ENCODE measurements at regions not wholly inside any gene's neighbourhood (a gene's known extent, or its start where the extent isn't known, plus 50 kb on each side); places are given as distances from the start of the nearest gene placed in this dataset.

DNA sequence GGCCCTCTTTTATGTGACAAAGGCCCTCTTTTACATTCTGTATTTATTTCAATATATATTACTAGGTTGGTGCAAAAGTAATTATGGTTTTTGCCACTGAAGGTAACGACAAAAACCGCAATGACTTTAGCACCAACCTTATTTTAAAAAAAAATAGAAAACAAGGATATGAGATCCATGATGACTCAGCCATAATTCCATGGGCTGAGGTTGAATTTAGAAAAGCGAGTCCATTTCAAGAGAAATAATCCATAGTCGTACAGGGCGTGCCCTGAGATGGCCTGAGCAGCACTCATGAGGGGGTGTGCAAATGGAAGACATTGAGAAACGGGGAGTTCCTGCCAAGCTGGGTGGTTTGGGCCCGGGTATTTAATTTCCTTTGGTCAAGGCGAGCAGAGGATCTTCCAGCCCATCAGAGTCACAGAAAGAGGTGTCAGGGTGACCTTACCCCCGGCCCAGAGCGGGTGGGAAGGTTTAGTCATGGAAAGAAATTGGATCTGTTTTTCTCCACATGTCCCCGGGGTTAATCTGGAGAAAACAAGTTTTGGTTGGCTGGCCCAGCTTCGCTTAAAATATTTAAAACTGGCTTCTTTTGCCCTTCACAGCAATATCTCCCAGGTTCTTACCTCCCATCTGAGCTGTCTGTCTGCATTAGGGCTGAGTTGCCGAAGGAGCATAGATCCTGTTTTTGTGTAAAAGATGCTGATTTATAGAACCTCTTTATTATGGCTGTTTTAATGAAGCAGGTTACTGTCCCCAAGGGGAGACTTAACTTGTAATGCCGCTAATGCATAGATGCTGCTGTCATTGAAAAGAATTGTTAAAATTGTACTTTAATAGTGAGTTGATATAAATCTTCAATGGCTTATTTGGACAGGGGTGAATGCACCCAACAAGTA lies 255.6 kb downstream of the PREX1 start:
- no peaks in the 10 kb centered on the region for H3K36me3 Mint-ChIP-seq (ENCODE audit: low read depth)
- H3K9me3 Mint-ChIP-seq = no peaks in the 10 kb centered on the region
- no peak overlapping the region for H3K4me3 Mint-ChIP-seq
- ATAC-seq (replicated peaks) = no peak
- no peaks in the 10 kb centered on the region for H3K4me1 Mint-ChIP-seq
- no peak overlapping the region for H3K27ac Mint-ChIP-seq
- peaks cover 6% of the 10 kb centered on the region for H3K27me3 Mint-ChIP-seq

DNA sequence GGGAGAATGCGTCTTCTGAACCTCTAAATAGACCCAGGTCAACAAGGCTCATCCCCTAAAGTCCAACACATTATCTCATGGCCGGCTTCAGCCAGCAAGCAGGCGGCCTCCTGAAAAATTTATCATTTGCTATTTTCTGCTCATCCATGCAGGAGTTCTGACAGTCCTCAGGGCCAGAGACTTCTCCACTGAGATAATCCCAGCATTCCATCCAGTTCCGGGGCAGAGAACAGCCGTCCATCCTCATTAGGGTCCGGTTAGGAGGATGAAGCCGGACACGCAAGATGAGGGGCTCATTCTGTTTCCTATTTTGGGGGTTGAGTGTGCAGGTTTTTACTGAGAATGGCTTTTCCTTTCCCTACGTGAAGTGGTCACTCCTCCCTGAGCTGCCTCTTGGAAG lies 258.1 kb downstream of the PREX1 start:
- Mint-ChIP-seq H3K27ac (no peak overlapping the region), H3K9me3 (no peaks in the 10 kb centered on the region), H3K4me3 (no peak overlapping the region), H3K27me3 (peaks cover 9% of the 10 kb centered on the region), H3K4me1 (no peaks in the 10 kb centered on the region), H3K36me3 (ENCODE audit: low read depth) (no peaks in the 10 kb centered on the region)
- no peak for ATAC-seq (replicated peaks)

DNA sequence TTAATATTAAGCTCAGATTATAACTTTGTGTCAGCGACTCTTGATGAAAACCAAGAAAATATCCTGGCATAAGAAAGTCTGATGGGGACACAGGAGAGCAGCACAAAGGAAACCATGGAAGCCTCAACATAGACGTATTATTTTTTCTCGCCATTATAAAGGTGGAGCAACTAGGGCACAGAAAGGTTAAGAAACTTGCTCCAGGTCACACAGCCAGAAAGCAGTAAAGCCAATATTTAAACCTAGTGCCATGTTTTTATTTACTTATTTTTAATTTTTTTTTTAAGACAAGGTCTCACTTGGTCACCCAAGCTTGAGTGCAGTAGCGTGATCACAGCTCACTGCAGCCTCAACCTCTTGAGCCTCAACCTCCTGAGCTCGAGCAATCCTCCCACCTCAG lies 259.3 kb downstream of the PREX1 start:
- H3K36me3 Mint-ChIP-seq (ENCODE audit: low read depth) = no peaks in the 10 kb centered on the region
- no peak overlapping the region for H3K27ac Mint-ChIP-seq
- no peaks in the 10 kb centered on the region for H3K4me1 Mint-ChIP-seq

DNA sequence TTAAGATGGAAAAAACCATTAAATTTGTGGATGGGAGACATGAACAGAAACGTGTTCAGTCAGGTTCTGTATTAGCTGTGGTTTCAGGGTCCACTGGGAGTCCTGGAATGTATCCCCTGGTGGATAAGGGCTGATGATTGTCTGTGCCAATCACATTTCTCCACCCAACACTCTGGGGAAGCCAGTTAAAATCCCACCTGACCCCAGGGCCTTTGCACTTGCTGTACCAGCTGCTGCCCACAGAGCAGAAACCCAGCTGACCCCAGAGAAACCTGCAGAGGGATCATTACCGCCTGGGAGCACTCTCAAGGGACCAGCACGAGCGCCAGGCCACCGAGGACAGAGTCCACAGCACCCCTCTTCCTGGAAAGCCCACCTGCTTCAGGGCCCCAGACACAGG lies 260.7 kb downstream of the PREX1 start:
- no peak for ATAC-seq (replicated peaks)
- no peaks in the 10 kb centered on the region for H3K4me1 Mint-ChIP-seq
- H3K9me3 Mint-ChIP-seq = no peaks in the 10 kb centered on the region
- no peak overlapping the region for H3K4me3 Mint-ChIP-seq
- H3K27me3 Mint-ChIP-seq = peaks cover 8% of the 10 kb centered on the region
- H3K27ac Mint-ChIP-seq = no peak overlapping the region
- no peaks in the 10 kb centered on the region for H3K36me3 Mint-ChIP-seq (ENCODE audit: low read depth)

More for the DNA sequence above, 259.3 kb downstream of the PREX1 start:
- Mint-ChIP-seq H3K4me3 (no peak overlapping the region), H3K27me3 (peaks cover 8% of the 10 kb centered on the region), H3K9me3 (no peaks in the 10 kb centered on the region)
- no peak for ATAC-seq (replicated peaks)

DNA sequence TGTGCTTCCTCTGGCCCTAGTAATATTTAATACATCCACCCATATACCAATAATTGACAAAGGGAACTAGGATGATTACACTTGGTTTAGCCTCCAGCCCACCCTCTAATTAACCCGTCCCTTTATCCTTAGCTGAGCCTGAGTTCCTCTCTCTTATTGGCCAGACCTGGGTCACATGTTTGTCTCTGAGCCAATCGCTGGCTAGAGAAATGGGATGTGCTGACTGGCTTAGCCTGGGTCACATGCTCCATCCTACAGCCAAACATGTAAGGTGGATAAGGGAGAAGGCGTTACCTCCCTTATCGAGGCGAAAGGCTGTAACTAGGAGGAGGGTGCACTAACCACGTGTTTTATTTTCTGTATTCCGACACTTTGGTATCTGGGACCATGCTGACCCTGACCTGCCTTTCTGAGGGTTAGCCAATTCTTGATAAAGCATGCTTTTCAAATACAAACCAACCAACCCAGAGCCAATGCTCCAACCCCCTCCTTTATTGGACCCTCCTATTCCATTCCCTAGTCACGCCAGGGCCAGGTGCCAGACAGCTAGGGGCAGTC lies 262.7 kb downstream of the PREX1 start:
- H3K27me3 Mint-ChIP-seq = peaks cover 8% of the 10 kb centered on the region
- no peak overlapping the region for H3K27ac Mint-ChIP-seq
- ATAC-seq (replicated peaks) = no peak
- H3K36me3 Mint-ChIP-seq (ENCODE audit: low read depth) = no peaks in the 10 kb centered on the region
- H3K4me1 Mint-ChIP-seq = no peaks in the 10 kb centered on the region
- no peak overlapping the region for H3K4me3 Mint-ChIP-seq
- H3K9me3 Mint-ChIP-seq = no peaks in the 10 kb centered on the region

DNA sequence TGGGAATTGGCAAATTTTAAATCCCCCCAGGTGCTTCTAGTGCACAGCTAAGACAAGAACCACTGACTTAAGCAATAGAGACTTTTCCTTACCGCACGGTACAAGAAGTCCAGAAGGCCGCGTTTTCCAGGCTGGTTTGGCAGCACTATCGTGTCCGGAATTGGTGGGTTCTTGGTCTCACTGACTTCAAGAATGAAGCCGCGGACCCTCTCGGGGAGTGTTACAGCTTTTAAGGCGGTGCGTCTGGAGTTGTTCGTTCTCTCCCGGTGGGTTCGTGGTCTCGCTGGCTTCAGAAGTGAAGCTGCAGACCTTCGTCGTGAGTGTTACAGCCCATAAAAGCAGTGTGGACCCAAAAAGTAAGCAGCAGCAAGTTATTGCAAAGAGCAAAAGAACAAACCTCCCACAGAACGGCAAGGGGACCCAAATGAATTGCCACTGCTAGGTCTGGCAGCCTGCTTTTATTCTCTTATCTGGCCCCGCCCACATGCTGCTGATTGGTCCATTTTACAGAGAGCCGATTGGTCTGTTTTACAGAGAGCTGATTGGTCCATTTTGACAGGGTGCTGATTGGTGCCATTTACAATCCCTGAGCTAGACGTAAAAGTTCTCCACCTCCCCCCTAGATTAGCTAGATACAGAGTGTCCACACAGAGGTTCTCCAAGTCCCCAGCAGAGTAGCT lies 264.5 kb downstream of the PREX1 start:
- ATAC-seq (replicated peaks) = no peak
- H3K4me1 Mint-ChIP-seq = no peaks in the 10 kb centered on the region
- no peaks in the 10 kb centered on the region for H3K36me3 Mint-ChIP-seq (ENCODE audit: low read depth)
- H3K9me3 Mint-ChIP-seq = no peaks in the 10 kb centered on the region
- H3K27ac Mint-ChIP-seq = no peak overlapping the region
- peaks cover 8% of the 10 kb centered on the region for H3K27me3 Mint-ChIP-seq
- H3K4me3 Mint-ChIP-seq = no peak overlapping the region

DNA sequence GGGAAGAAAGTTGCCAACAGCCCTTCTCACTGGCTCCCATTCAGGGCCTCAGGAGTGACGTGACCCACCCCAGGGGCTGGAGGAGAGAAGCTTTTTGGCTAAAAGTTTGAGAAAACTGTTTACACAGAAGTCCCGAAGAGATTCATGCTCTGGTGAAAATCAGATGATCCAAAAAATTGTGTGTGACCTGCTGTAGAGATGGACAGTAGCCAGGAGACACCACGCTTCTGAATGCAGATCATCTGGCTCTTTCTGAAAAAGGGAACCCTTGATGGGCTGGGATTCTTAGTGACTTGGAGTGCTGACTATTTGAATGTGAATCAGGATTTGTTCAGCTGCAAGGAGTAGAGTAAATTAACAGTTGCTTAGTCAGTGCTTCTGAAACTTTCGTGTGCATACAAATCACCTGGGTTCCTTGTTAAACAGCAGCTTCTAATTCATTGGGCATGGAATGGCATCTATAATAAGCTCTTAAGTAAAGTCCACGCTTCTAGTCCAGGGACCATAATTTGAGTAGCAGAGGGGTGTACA lies 265.1 kb downstream of the PREX1 start:
- no peaks in the 10 kb centered on the region for H3K36me3 Mint-ChIP-seq (ENCODE audit: low read depth)
- ATAC-seq (replicated peaks) = no peak
- H3K27me3 Mint-ChIP-seq = peaks cover 8% of the 10 kb centered on the region
- H3K4me1 Mint-ChIP-seq = no peaks in the 10 kb centered on the region
- H3K27ac Mint-ChIP-seq = no peak overlapping the region
- H3K9me3 Mint-ChIP-seq = no peaks in the 10 kb centered on the region
- no peak overlapping the region for H3K4me3 Mint-ChIP-seq

DNA sequence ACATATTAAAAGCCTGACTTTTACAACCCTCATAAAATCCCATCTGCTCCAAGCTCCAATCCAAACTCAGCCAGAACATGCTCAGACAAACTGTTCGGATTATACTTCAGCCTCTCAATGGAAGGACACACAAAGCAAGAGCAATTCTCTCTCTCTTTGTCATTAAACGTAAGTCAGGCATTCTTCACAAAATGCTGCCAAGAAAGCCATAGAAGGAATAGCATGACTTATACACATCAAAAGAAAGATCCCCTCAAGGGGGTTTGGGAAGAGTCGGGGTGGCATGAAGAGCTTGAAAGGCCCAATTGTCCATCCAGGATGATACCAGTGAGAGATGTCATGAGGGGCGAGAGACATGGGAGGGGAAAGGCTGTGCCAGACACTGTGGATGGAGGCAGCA lies 268.9 kb downstream of the PREX1 start:
- no peak overlapping the region for H3K27ac Mint-ChIP-seq

DNA sequence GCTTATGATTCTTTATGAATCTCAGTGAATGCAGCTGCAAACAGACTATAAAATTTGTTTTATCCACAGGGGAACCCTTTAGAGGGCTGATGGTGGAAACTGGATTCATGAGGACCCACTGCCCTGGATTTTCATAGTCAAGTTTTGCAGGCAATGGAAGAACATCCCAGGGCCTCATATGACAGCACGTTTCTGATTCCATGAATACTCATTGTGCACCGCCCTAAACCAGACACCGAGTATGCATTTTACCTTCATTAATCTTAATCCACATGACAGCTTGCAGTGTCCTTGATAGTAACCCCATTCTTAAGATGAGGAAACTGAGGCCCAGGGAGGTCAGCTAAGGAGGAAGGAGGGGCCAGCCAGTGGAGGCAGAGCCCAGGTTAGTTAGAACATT lies 270.4 kb downstream of the PREX1 start:
- Mint-ChIP-seq H3K27ac (no peak overlapping the region), H3K36me3 (ENCODE audit: low read depth) (no peaks in the 10 kb centered on the region), H3K27me3 (peaks cover 13% of the 10 kb centered on the region), H3K4me1 (no peaks in the 10 kb centered on the region), H3K4me3 (no peak overlapping the region), H3K9me3 (no peaks in the 10 kb centered on the region)
- no peak for ATAC-seq (replicated peaks)

More for the DNA sequence above, 268.9 kb downstream of the PREX1 start:
- Mint-ChIP-seq H3K9me3 (no peaks in the 10 kb centered on the region), H3K4me1 (no peaks in the 10 kb centered on the region), H3K4me3 (no peak overlapping the region), H3K27me3 (peaks cover 9% of the 10 kb centered on the region), H3K36me3 (ENCODE audit: low read depth) (no peaks in the 10 kb centered on the region)
- ATAC-seq (replicated peaks) = no peak

DNA sequence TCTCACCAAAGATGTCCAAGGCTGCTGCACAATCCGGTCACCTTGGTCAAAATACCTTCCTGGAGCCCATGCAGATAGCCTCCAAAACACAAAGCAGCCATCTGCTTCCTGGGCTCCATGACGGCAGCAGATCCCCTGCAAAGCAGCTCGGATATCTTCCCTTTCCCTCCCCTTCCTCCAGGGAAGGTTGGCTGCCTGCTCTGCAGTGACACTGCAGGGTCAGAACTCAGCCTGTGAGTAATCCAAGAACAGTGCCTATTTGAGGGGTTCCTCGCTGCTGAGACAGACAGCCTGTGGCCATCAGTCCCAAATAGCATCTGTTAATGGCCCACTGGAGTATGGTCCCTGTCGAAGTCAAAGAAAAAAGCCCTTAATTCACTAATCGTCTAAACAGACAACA lies 270.8 kb downstream of the PREX1 start:
- H3K27ac Mint-ChIP-seq = no peak overlapping the region
- no peak overlapping the region for H3K4me3 Mint-ChIP-seq
- no peaks in the 10 kb centered on the region for H3K36me3 Mint-ChIP-seq (ENCODE audit: low read depth)
- no peak for ATAC-seq (replicated peaks)
- H3K27me3 Mint-ChIP-seq = peaks cover 13% of the 10 kb centered on the region
- no peaks in the 10 kb centered on the region for H3K4me1 Mint-ChIP-seq
- H3K9me3 Mint-ChIP-seq = no peaks in the 10 kb centered on the region

DNA sequence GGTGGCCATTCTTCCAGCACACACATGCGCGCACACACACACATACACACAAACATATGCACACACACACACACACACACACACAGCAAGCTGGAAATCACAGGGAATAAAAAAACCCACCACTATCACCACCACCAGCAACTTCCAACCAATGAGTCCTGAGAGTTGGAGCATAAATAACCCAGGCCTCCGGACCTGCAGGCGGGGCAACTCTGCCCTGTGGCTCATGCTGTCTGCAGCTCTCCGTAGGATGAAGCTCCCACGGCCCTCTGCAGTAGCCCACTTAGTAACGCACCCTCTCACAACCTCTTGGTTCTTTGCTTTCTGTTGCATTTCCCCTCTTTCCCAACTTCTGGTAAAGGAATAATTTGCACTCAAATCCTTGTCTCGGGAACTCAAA lies 275.2 kb downstream of the PREX1 start:
- Mint-ChIP-seq H3K4me3 (no peak overlapping the region), H3K27ac (no peak overlapping the region), H3K4me1 (no peaks in the 10 kb centered on the region), H3K9me3 (no peaks in the 10 kb centered on the region), H3K27me3 (peaks cover 20% of the 10 kb centered on the region), H3K36me3 (ENCODE audit: low read depth) (no peaks in the 10 kb centered on the region)
- ATAC-seq (replicated peaks) = no peak

DNA sequence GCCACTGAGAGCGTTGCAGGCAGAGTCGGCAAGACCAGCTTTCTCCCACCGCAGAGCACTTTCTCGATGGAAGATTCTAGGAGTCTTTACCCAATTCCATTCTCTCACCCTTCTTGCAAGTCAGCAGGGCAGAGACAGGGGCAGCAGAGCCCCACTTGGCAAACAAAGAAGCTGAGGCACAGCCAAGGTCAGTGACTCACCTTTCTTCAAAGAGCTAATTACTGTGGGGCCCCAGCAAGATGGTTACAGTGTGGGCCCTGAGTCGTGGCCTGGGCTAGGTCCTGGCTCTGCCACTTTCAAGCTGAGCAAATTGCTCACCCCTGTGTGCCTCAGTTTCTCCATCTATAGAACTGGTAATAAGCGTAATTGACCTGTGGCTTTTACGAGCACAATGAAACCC lies 277.0 kb downstream of the PREX1 start:
- H3K9me3 Mint-ChIP-seq = no peaks in the 10 kb centered on the region
- no peaks in the 10 kb centered on the region for H3K4me1 Mint-ChIP-seq
- ATAC-seq (replicated peaks) = no peak
- H3K4me3 Mint-ChIP-seq = no peak overlapping the region
- H3K36me3 Mint-ChIP-seq (ENCODE audit: low read depth) = no peaks in the 10 kb centered on the region
- H3K27ac Mint-ChIP-seq = no peak overlapping the region
- peaks cover 16% of the 10 kb centered on the region for H3K27me3 Mint-ChIP-seq

DNA sequence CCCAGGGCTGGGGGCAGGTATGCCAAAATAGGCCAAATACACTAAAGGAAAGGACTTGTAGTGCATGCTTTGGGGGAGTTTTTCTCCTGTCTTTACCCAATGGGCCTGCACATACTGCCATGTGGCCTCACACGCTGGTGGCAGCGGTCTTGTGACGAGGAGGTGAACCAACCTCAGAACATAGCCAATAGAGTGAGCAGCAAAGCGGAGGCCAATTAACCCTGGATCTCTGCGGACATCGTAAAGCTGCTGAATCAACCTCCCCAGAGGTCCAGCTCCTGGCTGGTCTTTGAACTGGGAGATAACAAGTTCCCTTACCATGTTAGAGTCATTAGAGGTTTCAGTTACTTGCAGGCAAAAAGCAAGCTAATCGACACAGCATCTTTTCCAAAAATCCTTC lies 280.1 kb downstream of the PREX1 start:
- ATAC-seq (replicated peaks) = no peak
- Mint-ChIP-seq H3K27me3 (peaks cover 25% of the 10 kb centered on the region), H3K36me3 (ENCODE audit: low read depth) (no peaks in the 10 kb centered on the region), H3K27ac (no peak overlapping the region), H3K4me1 (no peaks in the 10 kb centered on the region), H3K9me3 (no peaks in the 10 kb centered on the region), H3K4me3 (no peak overlapping the region)

DNA sequence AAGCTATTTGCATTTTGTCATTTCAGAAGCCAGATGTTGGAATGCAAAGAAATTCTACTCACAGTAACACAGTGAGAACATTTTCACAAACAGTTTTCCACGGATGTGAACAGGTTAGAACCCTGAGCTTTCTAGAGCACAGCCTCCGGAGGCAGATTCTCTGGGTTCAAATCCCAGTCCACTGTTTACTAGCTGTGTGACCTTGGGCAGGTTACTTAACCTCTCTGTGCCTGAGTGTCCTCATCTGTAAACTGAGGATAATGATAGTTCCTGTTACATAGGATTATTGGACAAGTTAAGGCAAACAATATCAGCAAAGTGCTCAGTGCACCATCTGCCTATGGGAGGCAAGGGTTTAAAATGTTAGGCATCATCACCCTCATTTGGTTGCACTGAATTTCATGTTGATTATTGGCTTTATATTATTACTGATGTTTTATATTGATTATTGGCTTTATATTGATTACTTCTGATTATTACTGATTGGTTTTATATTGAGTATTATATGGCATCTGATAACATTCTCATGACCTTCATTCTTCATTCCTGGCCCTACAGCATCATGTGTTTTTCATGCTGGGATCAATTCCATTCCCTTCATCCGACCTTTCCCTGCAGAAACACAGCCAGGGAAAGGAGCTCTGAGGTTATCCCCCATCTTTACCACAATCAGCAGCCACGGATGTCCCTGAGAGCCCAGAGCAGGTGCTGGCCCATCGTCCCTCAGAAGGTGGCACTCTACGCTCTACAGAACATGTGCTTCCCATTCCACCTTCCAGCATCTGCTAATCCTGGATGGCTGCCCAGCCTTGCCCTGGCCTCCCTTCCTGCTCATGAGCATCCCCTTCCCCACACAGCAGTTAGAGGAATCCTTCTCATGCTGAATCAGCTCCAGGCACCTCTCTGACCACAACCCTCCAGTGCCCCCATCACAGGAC lies 283.1 kb downstream of the PREX1 start:
- no peak for ATAC-seq (replicated peaks)
- Mint-ChIP-seq H3K4me1 (no peaks in the 10 kb centered on the region), H3K4me3 (no peak overlapping the region), H3K27ac (no peak overlapping the region), H3K27me3 (peaks cover 28% of the 10 kb centered on the region), H3K36me3 (ENCODE audit: low read depth) (no peaks in the 10 kb centered on the region), H3K9me3 (no peaks in the 10 kb centered on the region)

All from activated T-helper 17 cell treated with anti-CD3 and anti-CD28 coated beads, Interleukin-2, amount 50 U/mL, for 72 hours (primary cell).